Panc1 (cell line): ENCODE measurements at regions not wholly inside any gene's neighbourhood (a gene's known extent, or its start where the extent isn't known, plus 50 kb on each side); places are given as distances from the start of the nearest gene placed in this dataset.

Source experiments
- ATAC-seq: fragments of 200-7000 bp; cut with Tn5 transposase; 2 replicates; pipeline ENCODE4 v1.9.1; 2020; ENCODE audit warnings: mild to moderate bottlenecking, moderate library complexity
- BruUV-seq: library from RNA; stranded (reverse); fragments of 400-500 nt; replicated peaks from 2 replicates; lab custom pipeline; 2021; lab: Mats Ljungman, UMichigan
- CTCF ChIA-PET: fragments of 300-600 bp; sonication (Branson Sonifier 250); formaldehyde crosslinking; loops from one replicate; lab custom pipeline; 2022; ENCODE audit warnings: antibody characterized with exemption; lab: Charles Lee
- POLR2A ChIA-PET: fragments of 300-600 bp; sonication (Branson Sonifier 250); formaldehyde crosslinking; loops from one replicate; lab custom pipeline; 2022; ENCODE audit warnings: antibody characterized with exemption; lab: Charles Lee
- DNase-seq: peaks from one replicate; pipeline ENCODE4 v3.0.0-alpha.2; 2010; ENCODE audit warnings: low read depth, low spot score
- H3K27ac ChIP-seq: 2 replicates; pipeline ENCODE4 v1.5.1; 2011; ENCODE audit warnings: mild to moderate bottlenecking, low read length, inconsistent platforms
- H3K27me3 ChIP-seq: fragments of 200-500 bp; sonication (Bioruptor generic); 2 replicates; pipeline ENCODE4 v1.6.0; 2014; ENCODE audit warnings: low read length, inconsistent platforms; ENCODE audit not compliant: control insufficient read depth, insufficient read depth
- H3K36me3 ChIP-seq: fragments of 200-500 bp; sonication (Bioruptor generic); 2 replicates; pipeline ENCODE4 v1.5.1; 2014; ENCODE audit warnings: inconsistent platforms, mild to moderate bottlenecking, low read length, moderate library complexity; ENCODE audit not compliant: control insufficient read depth, insufficient read depth
- H3K4me1 ChIP-seq: 2 replicates; pipeline ENCODE4 v1.5.1; 2011; ENCODE audit warnings: inconsistent platforms, mild to moderate bottlenecking, low read length, moderate library complexity; ENCODE audit not compliant: control insufficient read depth, insufficient read depth
- H3K4me3 ChIP-seq, 2 experiments: 2 replicates each; pipeline ENCODE4 v1.5.1; 2011 to 2012; ENCODE audit warnings: low read depth in 2 of 2, low read length in 2 of 2, mild to moderate bottlenecking in 2 of 2, inconsistent platforms in 1 of 2, moderate library complexity in 1 of 2
- H3K9me3 ChIP-seq: fragments of 200-500 bp; sonication (Bioruptor generic); 2 replicates; pipeline ENCODE4 v1.5.1; 2014; ENCODE audit warnings: low read depth, mild to moderate bottlenecking, inconsistent platforms, low read length, moderate library complexity; ENCODE audit not compliant: control insufficient read depth, insufficient read depth
- CTCF ChIP-seq: fragments of 450-650 bp; IDR thresholded peaks from 2 replicates; pipeline ENCODE4 v1.5.1; 2017; ENCODE audit warnings: mild to moderate bottlenecking
- POLR2AphosphoS5 ChIP-seq: IDR thresholded peaks from 2 replicates; pipeline ENCODE4 v1.6.1; 2012; ENCODE audit warnings: mild to moderate bottlenecking, low read depth, low read length, moderate library complexity
- REST ChIP-seq, 2 experiments: IDR thresholded peaks; 2 replicates each; pipeline ENCODE4 v1.6.1; 2011 to 2012; ENCODE audit warnings: low read depth in 2 of 2, control low read depth in 1 of 2, low read length in 1 of 2, mild to moderate bottlenecking in 1 of 2, moderate library complexity in 1 of 2; ENCODE audit not compliant: insufficient read depth in 1 of 2
- SIN3A ChIP-seq: IDR thresholded peaks from 2 replicates; pipeline ENCODE4 v1.6.1; 2012; ENCODE audit warnings: low read depth, mild to moderate bottlenecking, low read length, moderate library complexity, borderline replicate concordance; ENCODE audit not compliant: insufficient read depth
- TCF7L2 ChIP-seq: IDR thresholded peaks from 2 replicates; pipeline ENCODE4 v1.6.1; 2011; ENCODE audit warnings: mild to moderate bottlenecking, low read depth, low read length, inconsistent platforms
- in situ Hi-C: cut with HindIII; loops from 2 replicates; pipeline ENCODE4 v1.10.0; 2016; ENCODE audit warnings: low sequenced_read_pairs, low pct_unique_long_range_greater_than_20kb
- intact Hi-C: fragments of 100-400 bp; cut with micrococcal nuclease; formaldehyde crosslinking; loops from one replicate; pipeline ENCODE4 v1.10.0; 2022; ENCODE audit not compliant: unreplicated experiment

GRCh38 chr9:96089452-96090085 is 212.4 kb downstream of the HSD17B3 start:
- ChIA-PET POLR2A (no interaction called here), CTCF (no interaction called here)
- ATAC-seq = no peak
- intact Hi-C loops (no loop called here), in situ Hi-C loops (no loop called here)
- Histone ChIP-seq H3K27me3 (no peaks in the 10 kb centered on the region), H3K9me3 (no peaks in the 10 kb centered on the region), H3K27ac (no peak overlapping the region), H3K4me3 (no peak overlapping the region), H3K4me1 (no peaks in the 10 kb centered on the region), H3K36me3 (no peaks in the 10 kb centered on the region)
- no peak for TF ChIP-seq POLR2AphosphoS5
- TF ChIP-seq CTCF = no peak
- no peak for TF ChIP-seq SIN3A
- TF ChIP-seq REST (IDR thresholded peaks at IDR 0.05; ENCODE audit: insufficient read depth in 1 of 2, low read depth in 2 of 2, low read length in 1 of 2) = no peak
- no peak for TF ChIP-seq TCF7L2
- no TSS peak for BruUV-seq
- DNase-seq = no peak

DNA sequence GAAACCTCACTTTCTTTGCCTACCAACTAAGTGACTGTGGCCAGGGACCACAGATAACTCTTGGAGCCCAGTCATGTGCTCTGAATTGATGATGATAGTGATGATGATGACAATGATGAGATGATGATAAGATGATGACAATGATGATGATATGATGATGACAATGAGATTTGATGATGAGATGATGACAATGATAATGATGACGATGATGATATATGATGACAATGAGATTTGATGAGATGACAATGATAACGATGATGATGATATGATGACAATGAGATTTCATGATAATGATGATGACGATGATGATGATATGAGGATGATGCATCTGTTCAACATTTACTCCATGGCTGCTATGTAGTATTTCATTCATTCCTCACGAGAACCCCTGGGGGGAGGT is 213.0 kb downstream of the ERCC6L2 start:
- ATAC-seq (no peak), DNase-seq (no peak)
- no peaks in the 10 kb centered on the region for H3K36me3 ChIP-seq
- no peak overlapping the region for H3K4me3 ChIP-seq
- no TSS peak for BruUV-seq
- intact Hi-C loops (no loop called here), in situ Hi-C loops (no loop called here)
- H3K9me3 ChIP-seq = no peaks in the 10 kb centered on the region
- no peaks in the 10 kb centered on the region for H3K4me1 ChIP-seq
- H3K27ac ChIP-seq = no peak overlapping the region
- H3K27me3 ChIP-seq = no peaks in the 10 kb centered on the region
- TF ChIP-seq POLR2AphosphoS5 = no peak
- POLR2A ChIA-PET = no interaction called here
- CTCF ChIA-PET = no interaction called here

GRCh38 chr9:96087669-96088299 is 212.3 kb downstream of the ERCC6L2 start:
- Histone ChIP-seq H3K4me3 (no peak overlapping the region), H3K9me3 (no peaks in the 10 kb centered on the region), H3K27me3 (no peaks in the 10 kb centered on the region), H3K36me3 (no peaks in the 10 kb centered on the region), H3K27ac (no peak overlapping the region), H3K4me1 (no peaks in the 10 kb centered on the region)
- no TSS peak for BruUV-seq
- DNase-seq (no peak), ATAC-seq (no peak; the same call in 1 of the 2 replicates)
- intact Hi-C loops (no loop called here), in situ Hi-C loops (no loop called here)
- no peak for TF ChIP-seq POLR2AphosphoS5
- TF ChIP-seq TCF7L2 = no peak
- ChIA-PET CTCF (no interaction called here), POLR2A (no interaction called here)
